HCT116 (cell line): ENCODE measurements at regions not wholly inside any gene's neighbourhood (a gene's known extent, or its start where the extent isn't known, plus 50 kb on each side); places are given as distances from the start of the nearest gene placed in this dataset.

ENCODE experiments used
- ATAC-seq: fragments of 200-7000 bp; cut with Tn5 transposase; 2 replicates; pipeline ENCODE4 v1.9.1; 2020; ENCODE audit warnings: mild to moderate bottlenecking, moderate library complexity
- BruUV-seq: library from RNA; stranded (reverse); fragments of 400-500 nt; replicated peaks from 2 replicates; lab custom pipeline; 2021; lab: Mats Ljungman, UMichigan
- CTCF ChIA-PET: fragments of 300-600 bp; sonication (Branson Sonifier 250); formaldehyde crosslinking; loops from one replicate; lab custom pipeline; 2021; ENCODE audit warnings: antibody characterized with exemption; lab: Charles Lee
- POLR2A ChIA-PET: fragments of 300-600, 350-600 bp; sonication (Branson Sonifier 250); formaldehyde crosslinking; loops from one replicate; lab custom pipeline; 2021; ENCODE audit warnings: antibody characterized with exemption; lab: Charles Lee
- RAD21 ChIA-PET, 2 experiments: fragments of 300-600 bp; sonication (Branson Sonifier 250); formaldehyde crosslinking; loops; one replicate each; lab custom pipeline; 2023; ENCODE audit warnings: low total read pairs in 2 of 2; ENCODE audit not compliant: uncharacterized antibody in 2 of 2, unreplicated experiment in 2 of 2, low non-redundant PET in 1 of 2; lab: Charles Lee
- DNase-seq: peaks from one replicate; pipeline ENCODE4 v3.0.0-alpha.2; 2010; ENCODE audit warnings: low read depth, low spot score
- H2AFZ ChIP-seq: fragments of 200-600 bp; shearing (Covaris generic), sonication (generic); 2 replicates; pipeline ENCODE4 v1.6.1; 2017; ENCODE audit warnings: low read depth, mixed run types, mixed read lengths, antibody characterized with exemption, low read length; ENCODE audit not compliant: poor library complexity, severe bottlenecking
- H3K27ac ChIP-seq: 2 replicates; pipeline ENCODE4 v1.5.1; 2012; ENCODE audit warnings: low read depth, low read length
- H3K27me3 ChIP-seq: fragments of 200-600 bp; sonication (generic); 2 replicates; pipeline ENCODE4 v1.6.1; 2016; ENCODE audit warnings: mixed run types, low read length, mixed read lengths; ENCODE audit not compliant: insufficient read depth
- H3K36me3 ChIP-seq, 2 experiments: fragments of 200-500 bp in 1 of 2; fragments of 200-600 bp in 1 of 2; sonication (Bioruptor generic) in 1 of 2; sonication (generic) in 1 of 2; 2 replicates each; pipeline versions ENCODE4 v1.5.1 to v1.6.1; 2014 to 2016; ENCODE audit warnings: low read length in 2 of 2, inconsistent platforms in 1 of 2, mixed read lengths in 1 of 2, mixed run types in 1 of 2; ENCODE audit not compliant: insufficient read depth in 2 of 2, control insufficient read depth in 1 of 2
- H3K4me1 ChIP-seq, 2 experiments: fragments of 200-600 bp in 1 of 2; sonication (generic) in 1 of 2; 2 replicates each; pipeline versions ENCODE4 v1.5.1 to v1.6.1; 2012 to 2017; ENCODE audit warnings: low read length in 2 of 2, inconsistent platforms in 1 of 2, mild to moderate bottlenecking in 1 of 2, mixed read lengths in 1 of 2, mixed run types in 1 of 2, moderate library complexity in 1 of 2; ENCODE audit not compliant: insufficient read depth in 2 of 2, control insufficient read depth in 1 of 2
- H3K4me2 ChIP-seq: fragments of 200-600 bp; sonication (generic); 2 replicates; pipeline ENCODE4 v1.6.1; 2017; ENCODE audit warnings: mixed run types, low read length, mixed read lengths
- H3K4me3 ChIP-seq, 2 experiments: fragments of 200-600 bp in 1 of 2; sonication (generic) in 1 of 2; replicated peaks in 1 of 2; 2 replicates each; pipeline ENCODE4 v1.5.1; 2011 to 2016; ENCODE audit warnings: low read length in 2 of 2, control low read depth in 1 of 2, low read depth in 1 of 2, mild to moderate bottlenecking in 1 of 2, mixed read lengths in 1 of 2, mixed run types in 1 of 2
- H3K79me2 ChIP-seq: fragments of 200-600 bp; sonication (generic); 2 replicates; pipeline ENCODE4 v1.6.1; 2017; ENCODE audit warnings: mild to moderate bottlenecking, mixed run types, low read length, moderate library complexity, mixed read lengths; ENCODE audit not compliant: insufficient read depth
- H3K9ac ChIP-seq: fragments of 200-600 bp; sonication (generic); 2 replicates; pipeline ENCODE4 v1.6.1; 2016; ENCODE audit warnings: low read length, mixed read lengths
- H3K9me2 ChIP-seq: fragments of 200-600 bp; sonication (generic), shearing (Covaris generic); 2 replicates; pipeline ENCODE4 v1.6.1; 2017; ENCODE audit warnings: mixed run types, mild to moderate bottlenecking, moderate library complexity; ENCODE audit not compliant: insufficient read depth
- H3K9me3 ChIP-seq, 2 experiments: fragments of 200-500 bp in 1 of 2; fragments of 200-600 bp in 1 of 2; sonication (Bioruptor generic) in 1 of 2; sonication (generic) in 1 of 2; 2 replicates each; pipeline ENCODE4 v1.6.1; 2014 to 2017; ENCODE audit warnings: low read length in 2 of 2, mixed read lengths in 2 of 2, inconsistent platforms in 1 of 2, low read depth in 1 of 2, mild to moderate bottlenecking in 1 of 2, mixed run types in 1 of 2, moderate library complexity in 1 of 2; ENCODE audit not compliant: control insufficient read depth in 1 of 2, insufficient read depth in 1 of 2
- H4K20me1 ChIP-seq: fragments of 200-600 bp; sonication (generic), shearing (Covaris generic); 2 replicates; pipeline ENCODE4 v1.6.1; 2017; ENCODE audit warnings: mixed run types, mild to moderate bottlenecking, moderate library complexity; ENCODE audit not compliant: insufficient read depth
- ATF3 ChIP-seq: IDR thresholded peaks from 2 replicates; pipeline ENCODE4 v1.6.1; 2012
- CEBPB ChIP-seq: IDR thresholded peaks from 2 replicates; pipeline ENCODE4 v1.6.1; 2012; ENCODE audit warnings: low read depth
- CTCF ChIP-seq, 3 experiments: fragments of 200-600 bp in 1 of 3; sonication (generic) in 1 of 3; IDR thresholded peaks in 2 of 3; conservative IDR thresholded peaks in 1 of 3; 2 replicates each; pipeline ENCODE4 v1.5.1; 2012 to 2017; ENCODE audit warnings: low read depth in 2 of 3, low read length in 2 of 3, antibody characterized with exemption in 1 of 3, borderline replicate concordance in 1 of 3, control low read depth in 1 of 3, mild to moderate bottlenecking in 1 of 3, mixed read lengths in 1 of 3, mixed run types in 1 of 3, moderate library complexity in 1 of 3; ENCODE audit not compliant: insufficient read depth in 1 of 3
- POLR2AphosphoS5 ChIP-seq: IDR thresholded peaks from 2 replicates; pipeline ENCODE4 v1.6.1; 2011; ENCODE audit warnings: mild to moderate bottlenecking, low read depth, low read length, moderate library complexity
- RAD21 ChIP-seq: IDR thresholded peaks from 2 replicates; pipeline ENCODE4 v1.6.1; 2012; ENCODE audit warnings: low read depth, mild to moderate bottlenecking
- SIN3A ChIP-seq: IDR thresholded peaks from 2 replicates; pipeline ENCODE4 v1.6.1; 2012; ENCODE audit warnings: low read depth
- YY1 ChIP-seq: IDR thresholded peaks from 2 replicates; pipeline ENCODE4 v1.6.1; 2011; ENCODE audit warnings: low read length, low read depth, moderate library complexity, mild to moderate bottlenecking; ENCODE audit not compliant: insufficient replicate concordance; ENCODE audit errors: extremely low read depth
- intact Hi-C: fragments of 100-400 bp; cut with micrococcal nuclease; formaldehyde crosslinking; loops from 2 replicates; pipeline ENCODE4 v1.10.0; 2022

GRCh38 chr6:90860822-90861601 lies 274.1 kb upstream of the MAP3K7 start (continued):
- TF ChIP-seq CTCF (IDR thresholded peaks at IDR 0.05 in 2 of 3, conservative IDR thresholded peaks at IDR 0.05 in 1 of 3; ENCODE audit: borderline replicate concordance in 1 of 3, insufficient read depth in 1 of 3, low read depth in 2 of 3, low read length in 2 of 3) (peak in 1 of 3 experiments; percentile 24; a peak in 1 of 6 replicates), YY1 (no peak), CEBPB (no peak)

GRCh38 chr6:90859612-90860011 lies 272.7 kb upstream of the MAP3K7 start:
- Histone ChIP-seq H3K4me2 (no peak overlapping the region), H3K79me2 (no peaks in the 10 kb centered on the region), H3K27me3 (no peaks in the 10 kb centered on the region), H3K4me1 (no peaks in the 10 kb centered on the region), H2AFZ (no peak overlapping the region), H3K36me3 (no peaks in the 10 kb centered on the region), H3K9me3 (no peaks in the 10 kb centered on the region), H3K4me3 (no peak overlapping the region), H3K9me2 (no peaks in the 10 kb centered on the region), H3K27ac (no peak overlapping the region), H4K20me1 (no peaks in the 10 kb centered on the region), H3K9ac (no peak overlapping the region)
- DNase-seq = no peak
- ATAC-seq = peak; percentile 42; the same call in 1 of the 2 replicates
- intact Hi-C loops = no loop called here
- ChIA-PET POLR2A (no interaction called here), CTCF (no interaction called here), RAD21 (no interaction called here)
- BruUV-seq = no TSS peak
- no peak for TF ChIP-seq POLR2AphosphoS5
- no peak for TF ChIP-seq SIN3A
- no peak for TF ChIP-seq ATF3
- TF ChIP-seq CEBPB = no peak
- TF ChIP-seq RAD21 = no peak; the same call in 1 of the 2 replicates
